ENCODE measurements at regions not wholly inside any gene's neighbourhood (a gene's known extent, or its start where the extent isn't known, plus 50 kb on each side); places are given as distances from the start of the nearest gene placed in this dataset.
"Not testable (repeated sequence)": the region's sequence is repeated elsewhere in the genome, so short reads cannot be mapped to it uniquely, and the experiment has no call there.

DNA sequence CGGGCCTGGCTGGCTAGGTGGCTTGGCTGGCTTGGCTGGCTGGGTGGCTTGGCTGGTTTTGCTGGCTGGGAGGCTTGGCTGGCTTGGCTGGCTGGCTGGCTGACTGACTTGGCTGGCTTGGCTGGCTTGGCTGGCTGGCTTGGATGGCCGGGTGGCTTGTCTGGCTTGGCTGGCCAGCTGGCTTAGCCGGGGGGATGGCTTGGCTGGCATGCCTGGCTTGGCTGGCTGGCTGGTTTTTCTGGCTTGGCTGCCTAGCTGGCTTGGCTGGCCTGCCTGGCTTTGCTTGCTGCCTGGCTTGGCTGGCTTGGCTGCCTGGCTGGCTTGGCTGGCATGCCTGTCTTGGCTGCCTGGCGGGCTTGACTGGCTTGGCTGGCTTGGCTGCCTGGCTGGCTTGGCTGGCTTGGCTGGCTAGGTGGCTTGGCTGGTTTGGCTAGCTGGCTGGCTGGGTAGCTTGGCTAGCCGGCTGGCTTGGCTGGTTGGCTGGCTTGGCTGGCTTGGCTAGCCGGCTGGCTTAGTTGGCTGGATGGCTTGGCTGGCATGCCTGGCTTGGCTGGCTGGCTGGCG is 2829.6 kb downstream of the RPIA start:
- not testable (repeated sequence) for DNase-seq (ENCODE audit: low read depth in 4 of 4, low spot score in 1 of 4)

DNA sequence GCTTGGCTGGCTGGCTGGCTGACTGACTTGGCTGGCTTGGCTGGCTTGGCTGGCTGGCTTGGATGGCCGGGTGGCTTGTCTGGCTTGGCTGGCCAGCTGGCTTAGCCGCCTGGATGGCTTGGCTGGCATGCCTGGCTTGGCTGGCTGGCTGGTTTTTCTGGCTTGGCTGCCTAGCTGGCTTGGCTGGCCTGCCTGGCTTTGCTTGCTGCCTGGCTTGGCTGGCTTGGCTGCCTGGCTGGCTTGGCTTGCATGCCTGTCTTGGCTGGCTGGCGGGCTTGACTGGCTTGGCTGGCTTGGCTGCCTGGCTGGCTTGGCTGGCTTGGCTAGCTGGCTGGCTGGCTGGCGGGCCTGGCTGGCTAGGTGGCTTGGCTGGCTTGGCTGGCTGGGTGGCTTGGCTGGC is 2830.5 kb downstream of the RPIA start:
- DNase-seq (ENCODE audit: low read depth in 4 of 4, low spot score in 1 of 4), result not testable (repeated sequence)

DNA sequence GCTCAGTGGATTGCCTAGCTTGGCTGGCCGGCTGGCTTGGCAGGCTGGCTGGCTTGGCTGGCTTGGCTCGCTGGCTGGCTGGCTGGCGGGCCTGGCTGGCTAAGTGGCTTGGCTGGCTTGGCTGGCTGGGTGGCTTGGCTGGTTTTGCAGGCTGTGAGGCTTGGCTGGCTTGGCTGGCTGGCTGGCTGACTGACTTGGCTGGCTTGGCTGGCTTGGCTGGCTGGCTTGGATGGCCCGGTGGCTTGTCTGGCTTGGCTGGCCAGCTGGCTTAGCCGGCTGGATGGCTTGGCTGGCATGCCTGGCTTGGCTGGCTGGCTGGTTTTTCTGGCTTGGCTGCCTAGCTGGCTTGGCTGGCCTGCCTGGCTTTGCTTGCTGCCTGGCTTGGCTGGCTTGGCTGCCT is 2831.4 kb downstream of the RPIA start:
- DNase-seq (ENCODE audit: low read depth in 4 of 4, low spot score in 1 of 4), result not testable (repeated sequence)

DNA sequence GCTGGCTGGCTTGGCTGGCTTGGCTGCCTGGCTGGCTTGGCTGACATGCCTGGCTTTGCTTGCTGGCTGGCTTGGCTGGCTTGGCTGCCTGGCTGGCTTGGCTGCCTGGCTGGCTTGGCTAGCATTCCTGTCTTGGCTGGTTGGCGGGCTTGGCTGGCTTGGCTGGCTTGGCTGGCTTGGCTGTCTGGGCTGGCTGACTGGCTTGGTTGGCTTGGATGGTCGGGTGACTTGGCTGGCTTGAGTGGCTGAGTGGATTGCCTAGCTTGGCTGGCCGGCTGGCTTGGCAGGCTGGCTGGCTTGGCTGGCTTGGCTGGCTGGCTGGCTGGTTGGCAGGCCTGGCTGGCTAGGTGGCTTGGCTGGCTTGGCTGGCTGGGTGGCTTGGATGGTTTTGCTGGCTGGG is 2832.3 kb downstream of the RPIA start:
- not testable (repeated sequence) for DNase-seq (ENCODE audit: low read depth in 4 of 4, low spot score in 1 of 4)

DNA sequence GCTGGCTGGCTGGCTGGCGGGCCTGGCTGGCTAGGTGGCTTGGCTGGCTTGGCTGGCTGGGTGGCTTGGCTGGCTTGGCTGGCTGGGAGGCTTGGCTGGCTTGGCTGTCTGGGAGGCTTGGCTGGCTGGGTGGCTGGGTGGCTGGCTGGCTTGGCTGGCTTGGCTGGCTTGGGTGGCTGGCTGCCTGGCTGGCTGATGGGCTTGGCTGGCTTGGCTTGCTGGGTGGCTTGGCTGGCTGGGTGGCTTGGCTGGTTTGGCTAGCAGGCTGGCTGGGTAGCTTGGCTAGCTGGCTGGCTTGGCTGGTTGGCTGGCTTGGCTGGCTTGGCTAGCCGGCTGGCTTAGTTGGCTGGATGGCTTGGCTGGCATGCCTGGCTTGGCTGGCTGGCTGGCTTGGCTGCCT is 2834.1 kb downstream of the RPIA start:
- DNase-seq (ENCODE audit: low read depth in 4 of 4, low spot score in 1 of 4), result not testable (repeated sequence)

DNA sequence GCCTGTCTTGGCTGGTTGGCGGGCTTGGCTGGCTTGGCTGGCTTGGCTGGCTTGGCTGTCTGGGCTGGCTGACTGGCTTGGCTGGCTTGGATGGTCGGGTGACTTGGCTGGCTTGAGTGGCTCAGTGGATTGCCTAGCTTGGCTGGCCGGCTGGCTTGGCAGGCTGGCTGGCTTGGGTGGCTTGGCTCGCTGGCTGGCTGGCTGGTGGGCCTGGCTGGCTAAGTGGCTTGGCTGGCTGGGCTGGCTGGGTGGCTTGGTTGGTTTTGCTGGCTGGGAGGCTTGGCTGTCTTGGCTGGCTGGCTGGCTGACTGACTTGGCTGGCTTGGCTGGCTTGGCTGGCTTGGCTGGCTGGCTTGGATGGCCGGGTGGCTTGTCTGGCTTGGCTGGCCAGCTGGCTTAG is 2834.6 kb downstream of the RPIA start:
- DNase-seq (ENCODE audit: low read depth in 4 of 4, low spot score in 1 of 4), result not testable (repeated sequence)

DNA sequence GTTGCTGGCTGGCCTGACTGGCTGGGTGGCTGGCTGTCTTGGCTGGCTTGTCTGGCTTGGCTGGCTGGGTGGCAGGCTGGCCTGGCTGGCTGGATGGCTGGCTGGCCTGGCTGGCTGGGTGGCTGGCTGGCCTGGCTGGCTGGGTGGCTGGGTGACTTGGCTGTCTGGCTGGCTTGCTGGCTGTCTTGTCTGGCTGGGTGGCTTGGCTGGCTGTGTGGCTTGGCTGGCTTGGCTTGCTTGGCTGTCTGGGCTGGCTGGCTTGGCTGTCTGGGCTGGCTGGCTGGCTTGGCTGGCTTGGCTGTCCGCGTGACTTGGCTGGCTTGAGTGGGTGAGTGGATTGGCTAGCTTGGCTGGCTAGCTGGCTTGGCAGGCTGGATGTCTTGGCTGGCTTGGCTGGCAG is 2835.6 kb downstream of the RPIA start:
- not testable (repeated sequence) for DNase-seq (ENCODE audit: low read depth in 4 of 4, low spot score in 1 of 4)

DNA sequence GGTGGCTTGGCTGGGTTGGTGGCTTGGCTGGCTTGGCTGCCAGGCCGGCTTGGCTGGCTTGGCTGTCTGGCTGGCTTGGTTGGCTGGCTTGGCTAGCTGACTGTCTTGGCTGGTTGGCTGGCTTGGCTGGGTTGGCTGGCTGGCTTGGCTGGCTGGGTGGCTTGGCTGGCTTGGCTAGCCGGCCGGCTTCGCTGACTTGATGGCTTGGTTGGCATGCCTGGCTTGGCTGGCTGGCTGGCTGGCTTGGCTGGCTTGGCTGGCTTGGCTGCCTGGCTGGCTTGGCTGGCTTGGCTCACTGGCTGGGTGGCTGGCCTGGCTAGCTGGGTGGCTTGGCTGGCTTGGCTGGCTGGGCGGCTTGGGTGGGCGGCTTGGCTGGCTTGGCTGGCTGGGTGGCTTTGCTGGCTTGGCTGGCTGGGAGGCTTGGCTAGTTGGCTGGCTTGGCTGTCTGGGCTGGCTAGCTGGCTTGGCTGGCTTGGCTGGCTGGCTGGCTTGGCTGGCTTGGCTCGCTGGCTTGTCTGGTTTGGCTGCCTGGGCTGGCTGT is 2836.1 kb downstream of the RPIA start:
- not testable (repeated sequence) for DNase-seq (ENCODE audit: low read depth in 4 of 4, low spot score in 1 of 4)

DNA sequence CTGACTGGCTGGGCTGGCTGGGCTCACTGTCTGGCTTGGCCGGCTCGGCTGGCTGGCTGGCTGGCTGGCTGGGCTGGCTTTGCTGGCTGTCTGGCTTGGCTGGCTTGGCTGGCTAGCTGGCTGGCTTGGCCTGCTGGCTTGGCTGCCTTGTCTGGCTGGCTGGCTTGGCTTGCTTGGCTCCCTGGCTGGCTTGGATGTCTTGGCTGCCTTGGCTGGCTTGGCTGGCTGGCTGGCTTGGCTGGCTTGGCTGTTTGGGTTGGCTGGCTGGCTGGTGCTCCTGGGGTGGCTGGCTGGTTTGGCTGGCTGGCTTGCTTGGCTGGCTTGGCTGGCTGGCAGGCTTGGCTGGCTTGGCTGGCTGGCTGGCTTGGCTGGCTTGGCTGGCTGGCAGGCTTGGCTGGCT is 2836.9 kb downstream of the RPIA start:
- DNase-seq (ENCODE audit: low read depth in 4 of 4, low spot score in 1 of 4), result not testable (repeated sequence)

DNA sequence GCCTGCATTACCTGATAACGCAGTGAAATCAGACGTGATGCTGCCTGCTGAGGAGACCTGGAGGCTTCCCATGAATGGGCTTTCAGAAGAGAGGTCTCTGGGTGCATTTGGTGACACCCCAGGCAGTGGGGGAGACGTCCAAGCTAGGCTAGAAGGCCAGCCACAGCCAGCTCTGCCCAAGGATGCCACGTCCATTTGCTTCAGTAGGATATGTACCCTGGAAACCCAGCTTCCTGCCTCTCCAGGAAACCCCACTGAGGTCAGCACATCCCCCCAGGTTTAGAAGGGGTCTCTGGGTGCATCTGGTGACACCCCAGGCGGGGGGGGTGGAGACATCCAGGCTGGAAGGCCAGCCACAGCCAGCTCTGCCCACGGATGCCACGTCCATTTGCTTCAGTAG is 2844.6 kb downstream of the RPIA start:
- DNase-seq (ENCODE audit: low read depth in 4 of 4, low spot score in 1 of 4), result not testable (repeated sequence)

DNA sequence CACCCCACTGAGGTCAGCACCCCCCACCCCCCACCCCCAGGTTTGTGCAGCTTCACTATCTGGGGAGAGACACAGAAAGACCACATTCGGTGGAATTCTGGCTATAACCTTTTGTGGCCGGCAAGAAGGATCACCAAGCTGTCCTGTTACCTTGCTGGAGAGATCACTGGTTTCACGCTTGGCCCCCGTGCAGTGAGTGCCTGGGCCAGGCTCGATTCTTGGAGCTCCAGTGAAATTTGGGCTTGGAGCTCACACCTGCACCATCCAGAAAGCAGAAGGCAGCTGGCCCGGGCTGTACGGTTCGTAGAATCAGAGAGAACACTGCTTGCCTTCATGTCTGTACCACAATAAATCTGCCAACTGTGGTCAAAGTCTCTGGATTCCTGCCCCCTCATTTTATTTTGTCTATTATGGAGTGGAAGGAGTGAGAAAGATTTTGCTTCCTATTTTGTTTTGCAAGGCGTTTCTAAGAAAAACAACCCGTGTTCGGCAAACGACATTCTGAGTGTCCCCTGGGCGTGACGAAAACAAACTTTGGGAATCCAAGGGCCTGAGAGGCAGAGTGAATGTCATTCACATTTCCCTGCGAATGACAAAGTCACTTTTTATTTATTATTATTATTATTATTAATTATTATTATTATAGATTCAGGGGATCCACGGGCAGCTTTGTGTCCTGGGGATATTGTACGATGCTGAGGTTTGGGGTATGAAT is 2845.2 kb downstream of the RPIA start:
- DNase-seq (ENCODE audit: low read depth in 4 of 4, low spot score in 1 of 4), result not testable (repeated sequence)

DNA sequence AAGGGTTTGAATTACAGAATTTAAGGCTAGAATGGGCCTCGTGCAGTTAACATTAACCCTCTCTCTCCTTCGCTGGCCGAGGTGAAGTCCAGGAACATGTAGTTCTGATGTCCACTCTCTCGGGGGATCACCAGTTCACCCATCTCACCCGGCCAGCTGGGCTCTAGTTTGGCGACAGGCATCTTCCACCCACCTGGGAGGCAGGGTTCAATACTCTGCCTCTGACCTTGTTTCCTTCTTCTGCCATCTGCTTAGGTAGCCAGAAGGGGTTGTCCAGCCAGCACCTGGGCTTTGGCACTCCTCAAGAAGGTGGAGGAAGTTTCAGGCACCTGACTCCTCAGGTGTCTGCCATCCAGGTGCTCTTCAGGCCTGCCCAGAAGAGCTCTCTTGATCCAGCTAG is 2857.8 kb downstream of the RPIA start:
- DNase-seq (ENCODE audit: low read depth in 4 of 4, low spot score in 1 of 4), result not testable (repeated sequence)

DNA sequence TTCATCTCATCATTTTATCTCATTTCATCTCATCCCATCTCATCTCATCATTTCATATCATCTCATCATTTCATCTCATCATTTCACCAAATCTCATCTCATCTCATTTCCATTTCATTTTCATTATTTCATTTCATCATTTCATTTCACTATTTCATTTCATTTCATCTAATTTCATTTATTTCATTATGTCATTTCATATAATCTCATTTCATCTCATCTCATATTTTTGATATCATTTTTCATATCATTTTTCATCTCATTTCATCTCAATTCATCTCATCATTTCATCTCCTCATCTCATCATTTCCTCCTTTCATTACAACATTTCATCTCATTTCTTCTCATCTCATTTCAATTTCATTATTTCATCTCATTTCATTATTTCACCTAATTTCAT is 2866.8 kb downstream of the RPIA start:
- not testable (repeated sequence) for DNase-seq (ENCODE audit: low read depth in 4 of 4, low spot score in 1 of 4)

DNA sequence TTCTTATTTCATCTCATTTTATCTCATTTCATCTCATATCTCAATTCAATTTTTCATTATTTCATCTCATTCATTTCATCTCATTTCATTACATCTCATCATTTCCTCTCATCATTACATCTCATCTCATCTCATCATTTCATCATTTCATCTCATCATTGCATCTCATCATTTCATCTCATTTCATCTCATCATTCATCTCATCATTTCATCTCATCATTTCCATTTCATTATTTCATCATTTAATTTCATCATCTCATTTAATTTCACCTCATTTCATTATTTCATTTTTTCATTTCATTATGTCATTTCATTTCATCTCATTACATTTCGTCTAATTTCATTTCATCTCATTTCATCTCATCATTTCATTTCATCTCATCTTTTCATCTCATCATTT is 2867.8 kb downstream of the RPIA start:
- not testable (repeated sequence) for DNase-seq (ENCODE audit: low read depth in 4 of 4, low spot score in 1 of 4)

DNA sequence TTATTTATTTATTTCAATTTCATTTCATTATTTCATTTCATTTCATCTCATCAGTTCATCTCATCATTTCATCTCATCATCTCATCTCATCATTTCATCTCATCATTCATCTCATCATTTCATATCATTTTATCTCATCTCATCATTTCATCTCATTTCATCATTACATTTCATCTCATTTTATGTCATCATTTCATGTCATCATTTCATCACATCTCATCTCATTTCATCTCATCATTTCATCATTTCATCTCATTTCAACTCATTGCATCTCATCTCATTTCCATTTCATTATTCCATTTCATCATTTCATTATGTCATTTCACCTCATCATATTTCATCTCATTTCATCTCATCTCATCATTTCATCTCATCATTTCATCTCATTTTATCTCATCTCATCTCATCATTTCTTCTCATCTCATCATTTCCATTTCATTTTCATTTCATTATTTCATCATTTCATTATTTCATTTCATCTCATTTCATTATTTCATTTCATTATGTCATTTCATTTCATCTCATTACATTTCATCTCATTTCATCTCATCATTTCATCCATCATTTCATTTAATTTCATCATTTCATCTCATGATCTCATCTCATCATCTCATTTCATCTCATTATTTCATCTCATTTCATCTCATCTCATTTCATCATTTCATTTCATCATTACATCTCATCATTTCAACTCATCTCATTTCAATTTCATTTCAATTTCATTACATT is 2868.6 kb downstream of the RPIA start:
- DNase-seq (ENCODE audit: low read depth in 4 of 4, low spot score in 1 of 4), result not testable (repeated sequence)

DNA sequence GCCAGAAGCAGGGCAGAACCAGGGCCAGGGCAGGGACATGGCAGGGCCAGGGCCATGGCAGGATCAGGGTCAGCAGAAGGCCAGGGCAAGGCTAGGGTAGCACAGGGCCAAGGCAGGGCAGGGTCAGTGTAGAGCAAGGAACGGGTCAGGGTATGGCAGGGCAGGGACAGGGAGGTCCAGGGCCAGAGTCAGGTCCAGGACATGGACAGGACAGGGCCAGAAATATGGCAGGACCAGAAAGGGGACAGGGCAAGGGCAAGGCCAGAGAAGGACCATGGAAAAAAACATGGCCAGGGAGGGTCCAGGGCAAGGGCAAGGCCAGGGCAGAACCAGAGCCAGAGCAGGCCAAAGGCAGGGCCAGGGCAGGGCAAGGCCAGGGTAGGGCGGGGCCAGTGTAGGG is 2870.7 kb downstream of the RPIA start:
- not testable (repeated sequence) for DNase-seq (ENCODE audit: low read depth in 4 of 4, low spot score in 1 of 4)

DNA sequence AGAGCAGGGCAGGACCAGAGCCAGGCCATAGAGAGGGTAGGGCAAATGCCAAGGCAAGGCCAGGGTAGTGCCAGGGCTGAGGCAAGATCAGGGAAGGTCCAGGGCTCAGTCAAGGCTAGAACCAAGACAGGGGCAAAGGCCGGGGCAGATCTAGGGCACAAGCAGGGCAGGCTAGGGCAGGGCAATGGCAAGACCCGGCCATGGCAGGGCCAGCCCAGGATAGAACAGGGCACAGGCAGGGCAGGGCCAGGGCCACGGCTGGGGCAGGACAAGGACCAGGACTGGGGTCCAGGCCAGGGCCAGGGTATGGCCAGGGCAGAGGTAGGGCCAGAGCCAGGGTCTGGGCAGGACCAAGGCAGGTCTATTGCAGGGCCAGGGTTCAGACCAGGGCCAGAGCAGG is 2873.2 kb downstream of the RPIA start:
- not testable (repeated sequence) for DNase-seq (ENCODE audit: low read depth in 4 of 4, low spot score in 1 of 4)

DNA sequence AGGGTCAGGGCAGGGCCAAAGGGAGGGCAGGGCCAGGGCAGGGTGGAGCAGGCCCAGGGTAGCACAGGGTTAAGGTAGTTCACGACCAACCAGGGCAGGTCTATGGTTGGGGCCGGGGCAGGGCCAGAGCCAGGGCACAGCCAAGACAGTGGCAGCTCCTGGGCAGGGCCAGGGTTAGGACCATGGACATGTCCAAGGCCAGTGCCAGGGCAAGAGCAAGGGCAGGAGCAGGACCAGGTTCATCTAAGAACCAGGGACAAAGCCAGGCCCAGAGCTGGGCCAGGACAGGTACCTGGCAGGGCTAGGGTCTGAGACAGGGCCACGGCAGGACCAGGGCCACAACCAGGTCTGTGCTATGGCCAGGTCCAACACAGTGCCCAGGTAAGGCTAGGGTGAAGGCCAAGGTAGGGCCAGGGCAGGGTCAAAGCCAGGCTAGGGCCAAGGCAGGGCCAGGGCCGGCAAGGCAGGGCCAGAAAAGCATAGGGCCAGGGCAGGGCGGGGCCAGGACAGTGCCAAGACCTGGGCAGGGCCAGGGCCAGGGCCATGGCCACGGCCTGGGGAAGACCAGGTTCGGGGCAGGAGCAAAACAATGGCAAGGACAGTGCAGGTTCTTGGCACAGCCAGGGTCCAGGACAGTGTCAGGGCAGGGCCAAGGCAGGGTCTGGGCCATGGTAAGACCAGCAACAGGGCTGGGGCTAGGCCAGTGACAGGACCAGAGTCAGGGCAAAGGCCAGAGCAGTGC is 2874.4 kb downstream of the RPIA start:
- DNase-seq (ENCODE audit: low read depth in 4 of 4, low spot score in 1 of 4), result not testable (repeated sequence)

DNA sequence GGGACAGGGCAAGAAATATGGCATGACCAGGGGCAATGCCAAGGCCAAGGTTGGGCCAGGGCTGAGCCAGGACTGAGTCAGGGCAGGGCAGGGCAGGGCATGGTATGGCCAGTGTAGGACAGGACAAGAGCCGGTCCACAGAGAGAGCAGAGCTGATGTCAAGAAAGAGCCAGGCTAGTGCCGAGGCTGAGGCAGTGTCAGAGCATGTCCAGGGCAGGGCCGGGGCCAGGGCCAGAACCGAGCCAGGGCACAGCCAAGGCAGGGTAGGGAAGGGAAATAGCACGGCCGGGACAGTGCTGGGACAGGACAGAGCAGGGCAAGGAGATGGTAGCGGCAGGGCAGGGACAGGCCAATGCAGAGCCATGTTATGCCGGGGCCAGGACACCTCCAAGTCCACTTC is 2875.1 kb downstream of the RPIA start:
- DNase-seq (ENCODE audit: low read depth in 4 of 4, low spot score in 1 of 4), result not testable (repeated sequence)

DNA sequence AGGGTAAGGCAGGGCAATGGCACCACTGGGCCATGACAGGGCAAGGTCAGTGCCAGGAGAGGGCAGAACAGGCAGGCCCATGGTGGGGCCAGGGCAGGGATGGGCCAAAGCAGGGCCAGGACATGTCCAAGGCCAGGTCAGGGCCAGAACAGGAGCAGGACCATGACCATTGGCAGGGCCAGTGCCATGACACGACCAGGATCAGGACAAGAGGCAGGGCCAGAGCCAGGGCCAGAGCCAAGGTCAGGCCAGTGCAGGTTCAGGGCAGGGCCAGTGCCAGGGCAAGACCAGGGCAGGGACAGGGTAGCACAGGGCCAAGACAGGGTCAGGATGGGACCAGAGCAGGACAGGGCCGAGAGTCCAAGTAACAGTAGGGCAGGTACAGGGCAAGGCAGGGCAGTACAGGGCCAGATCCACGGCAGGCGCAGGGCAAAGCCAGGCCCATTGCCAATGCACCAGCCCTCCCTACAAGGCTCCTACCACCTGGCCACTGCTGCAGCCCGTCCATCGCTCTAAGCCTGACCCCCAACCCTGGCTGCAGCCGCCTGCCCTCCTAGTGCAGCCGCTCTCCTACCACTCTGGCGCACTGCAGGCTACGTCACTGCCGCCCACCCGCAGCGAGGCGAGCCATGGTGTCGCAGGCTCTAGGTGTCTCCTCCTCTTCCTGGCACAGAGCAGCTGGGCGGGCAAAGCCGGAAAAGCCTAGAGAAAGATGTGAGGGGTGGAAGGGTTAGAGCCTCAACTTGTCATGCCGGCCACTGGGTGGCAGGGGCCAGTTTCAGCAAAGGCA is 2876.3 kb downstream of the RPIA start:
- not testable (repeated sequence) for DNase-seq (ENCODE audit: low read depth in 4 of 4, low spot score in 1 of 4)

Measured in stimulated activated CD4-positive, alpha-beta T cell treated with anti-CD3 and anti-CD28 coated beads, Interleukin-1b, Interleukin-23, amount 100 ng/mL, for 24 hours (primary cell).